Inflammatory macrophage treated with lipopolysaccharide for 4 hours (primary cell): ENCODE measurements at regions not wholly inside any gene's neighbourhood (a gene's known extent, or its start where the extent isn't known, plus 50 kb on each side); places are given as distances from the start of the nearest gene placed in this dataset.

Experiments used
- DNase-seq: peaks from one replicate; pipeline ENCODE4 v3.0.0-alpha.2; 2020

DNA sequence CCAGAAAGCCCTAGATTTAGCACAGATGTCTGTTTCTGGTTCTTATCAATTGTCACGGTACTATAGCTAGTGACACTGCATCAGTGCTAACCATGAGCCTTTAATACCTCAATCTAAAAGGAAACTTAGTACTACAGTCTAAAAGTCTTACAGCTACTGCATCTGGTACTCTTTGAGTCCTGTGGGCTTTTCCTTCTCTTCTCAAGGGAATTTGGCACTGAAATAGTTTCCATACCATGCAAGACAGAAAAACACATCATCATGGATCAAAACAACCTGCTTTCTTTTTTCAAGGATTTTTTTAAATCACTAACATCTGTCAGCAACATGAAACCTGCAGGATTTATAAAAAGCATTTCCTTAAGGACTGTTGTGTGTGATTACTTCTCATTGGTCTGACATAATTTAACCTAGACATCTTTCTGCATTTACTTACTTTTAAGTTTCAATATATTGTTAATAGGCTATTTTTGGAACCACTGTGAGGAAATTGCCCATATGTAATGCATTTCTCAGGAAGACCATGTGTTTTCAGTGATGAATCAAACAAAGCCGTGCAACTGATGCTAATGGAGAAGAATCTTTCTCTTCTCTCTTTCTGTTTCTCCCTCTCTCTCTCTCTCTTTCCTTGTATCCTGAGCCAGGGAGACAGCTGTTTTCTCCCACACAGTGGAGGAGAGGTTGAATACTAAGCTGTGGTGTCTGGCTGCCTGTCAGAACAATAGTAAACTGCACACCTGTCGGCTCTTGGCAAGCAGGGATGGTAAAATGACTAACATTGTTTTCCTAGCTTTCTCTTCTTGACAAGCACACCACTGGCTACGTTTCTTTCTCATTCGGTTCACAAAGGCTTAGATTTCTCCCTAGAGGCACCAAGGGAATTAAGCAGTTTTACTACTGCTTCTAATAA, 273.4 kb downstream of the CSNK1G3 start:
- no peak for DNase-seq

DNA sequence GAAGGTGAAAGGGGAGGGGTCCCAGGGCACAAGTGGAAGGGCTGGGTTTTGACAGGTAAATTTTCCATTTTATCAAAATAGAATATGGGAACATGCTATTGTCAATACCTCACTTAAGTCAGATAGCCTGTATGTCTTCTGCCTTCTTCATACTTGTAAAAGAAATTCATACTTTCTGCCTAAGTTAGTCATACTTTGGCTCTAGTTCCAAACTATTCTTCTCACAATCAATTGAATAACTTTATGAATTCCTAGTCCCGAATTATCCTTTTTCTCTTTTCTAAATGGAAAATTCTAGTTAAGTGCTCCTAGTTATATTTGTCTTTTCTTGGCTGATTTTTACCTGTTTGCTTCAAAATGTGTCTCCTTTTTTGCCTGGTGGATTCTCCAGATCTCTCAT, 271.4 kb downstream of the CSNK1G3 start:
- no peak for DNase-seq

DNA sequence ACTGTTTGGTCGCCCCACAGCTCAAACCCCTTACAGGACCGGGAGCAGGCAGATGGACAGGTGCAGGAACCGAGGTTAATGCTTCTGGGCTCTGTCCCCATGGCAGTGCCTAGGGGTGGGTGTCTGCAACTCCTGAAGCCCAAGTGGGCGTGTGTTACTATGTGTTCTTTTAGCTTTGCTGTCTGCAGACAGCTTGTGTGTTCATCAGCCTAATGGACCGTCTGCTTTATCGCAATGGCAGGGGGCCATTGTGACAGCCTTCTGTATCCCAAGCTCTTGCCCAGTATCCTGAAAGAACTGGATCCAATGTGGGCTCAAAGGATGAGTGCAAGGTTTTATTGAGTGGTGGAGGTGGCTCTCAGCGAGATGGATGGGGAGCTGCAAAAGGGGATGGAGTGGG, 266.7 kb downstream of the CSNK1G3 start:
- no peak for DNase-seq

DNA sequence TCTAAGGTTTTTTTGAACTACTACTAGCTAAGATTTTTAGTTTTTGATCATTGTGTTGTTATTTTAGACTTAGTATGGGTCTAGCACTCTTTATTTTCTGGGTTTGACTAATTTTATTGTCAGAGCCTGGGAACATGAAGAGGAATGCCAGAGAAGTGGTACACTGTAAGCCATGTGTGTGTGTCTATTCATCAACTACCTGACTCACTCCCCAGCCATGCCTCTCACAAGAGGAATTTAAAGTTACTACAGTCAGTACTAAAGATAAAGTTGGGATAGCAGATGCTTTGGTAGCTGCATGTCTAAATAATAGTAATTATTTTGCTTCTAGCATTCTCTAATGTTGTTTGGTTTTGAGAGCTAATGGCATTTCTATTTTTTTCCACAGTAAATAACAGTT, 264.8 kb downstream of the CSNK1G3 start:
- DNase-seq = no peak

DNA sequence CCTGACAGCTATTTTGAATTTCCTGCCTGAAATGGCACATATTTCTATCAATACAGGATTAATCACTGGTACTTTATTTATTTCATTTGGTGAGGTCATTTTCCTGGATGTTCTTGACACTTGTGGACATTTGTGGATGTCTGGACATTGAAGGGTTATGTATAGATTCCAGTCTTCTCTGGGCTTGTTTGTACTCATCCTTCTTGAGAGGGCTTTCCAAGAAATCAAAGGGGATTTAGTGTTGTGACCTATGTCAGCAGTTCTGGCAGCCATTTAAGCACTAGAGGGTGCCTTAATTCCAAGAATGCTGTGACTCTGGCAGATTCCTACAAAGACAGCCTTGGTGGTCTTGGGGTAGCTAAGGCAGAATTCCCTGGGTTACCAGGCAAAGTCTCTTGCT, 259.7 kb downstream of the CSNK1G3 start:
- no peak for DNase-seq

DNA sequence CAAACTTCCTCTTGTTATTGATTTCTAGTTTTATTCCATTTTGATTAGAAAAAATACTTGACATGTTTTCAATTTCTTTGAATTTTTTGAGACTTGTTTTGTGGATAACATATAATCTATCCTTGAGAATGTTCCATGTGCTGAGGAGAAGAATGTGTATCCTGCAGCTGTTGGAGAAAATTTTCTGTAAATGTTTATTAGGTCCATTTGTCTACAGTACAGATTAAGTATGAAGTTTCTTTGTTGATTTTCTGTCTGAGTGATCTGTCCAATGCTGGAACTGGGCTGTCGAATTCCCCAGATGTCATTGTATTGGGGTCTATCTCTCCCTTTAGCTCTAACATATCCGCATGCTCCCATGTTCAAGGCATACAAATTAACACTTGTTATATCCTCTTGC, 251.2 kb downstream of the CSNK1G3 start:
- DNase-seq = no peak

DNA sequence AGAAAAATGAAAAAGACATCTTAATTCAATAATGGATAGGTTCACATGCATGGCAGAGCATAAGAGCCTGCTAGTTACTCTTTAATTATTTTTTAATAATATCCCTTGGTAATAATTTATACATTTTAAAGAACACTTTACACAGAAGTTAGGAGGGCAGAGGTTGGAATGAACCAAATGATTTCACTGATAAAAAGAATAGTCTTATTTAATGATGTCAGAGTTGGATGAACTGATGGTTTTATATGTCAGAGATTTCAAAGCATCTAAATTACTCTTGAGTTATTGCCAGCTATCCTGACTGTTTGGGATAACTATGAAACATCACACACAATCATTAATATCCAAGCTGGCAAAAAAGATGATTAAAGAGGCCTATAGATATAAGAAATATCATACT, 244.8 kb downstream of the CSNK1G3 start:
- no peak for DNase-seq

DNA sequence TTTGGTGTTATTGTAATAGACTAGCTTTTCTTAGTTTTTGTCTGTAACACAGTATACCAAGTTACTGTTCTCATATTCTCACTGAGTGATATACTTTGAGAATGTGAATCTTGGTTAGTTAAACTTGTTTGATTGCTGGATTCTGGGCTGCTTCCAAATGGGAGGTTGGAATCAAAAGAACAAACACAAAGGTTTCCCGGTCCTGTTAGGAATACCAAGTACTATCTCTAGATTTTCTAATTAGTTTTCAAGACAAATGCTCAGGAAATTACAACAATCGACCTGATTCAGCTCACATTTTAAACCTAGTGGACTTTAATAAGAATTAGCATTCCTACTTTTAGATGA, 244.3 kb downstream of the CSNK1G3 start:
- no peak for DNase-seq

DNA sequence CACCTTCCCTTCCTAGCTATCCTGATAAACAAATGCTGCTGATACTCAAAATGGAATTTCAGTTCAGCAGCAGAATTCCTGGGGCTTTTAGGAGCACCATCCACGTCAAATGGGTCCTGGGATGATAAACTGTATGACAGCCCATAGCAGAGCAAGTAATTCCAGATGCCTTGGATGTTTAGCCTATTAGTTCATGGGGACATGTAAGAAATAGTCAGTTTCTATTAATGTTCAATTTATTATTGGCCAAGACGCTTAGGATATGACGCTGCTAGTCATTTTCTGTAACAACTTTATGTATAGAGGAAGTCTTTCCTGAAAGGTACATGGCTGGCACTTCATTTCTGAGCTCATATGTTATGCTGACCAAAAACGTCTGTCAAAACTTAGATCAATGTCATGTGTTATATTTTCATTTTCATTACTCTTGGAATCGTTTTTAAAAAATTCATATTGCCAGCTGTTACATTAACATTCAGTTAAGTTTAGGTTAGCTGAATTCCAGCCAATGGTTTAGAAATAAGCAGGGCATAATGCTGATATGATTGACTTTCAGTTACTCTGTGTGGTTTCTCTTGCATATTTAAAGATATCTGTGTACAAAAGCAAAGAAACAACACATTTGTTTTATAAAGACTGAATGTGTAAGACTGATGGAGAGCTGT, 243.8 kb downstream of the CSNK1G3 start:
- DNase-seq = no peak

DNA sequence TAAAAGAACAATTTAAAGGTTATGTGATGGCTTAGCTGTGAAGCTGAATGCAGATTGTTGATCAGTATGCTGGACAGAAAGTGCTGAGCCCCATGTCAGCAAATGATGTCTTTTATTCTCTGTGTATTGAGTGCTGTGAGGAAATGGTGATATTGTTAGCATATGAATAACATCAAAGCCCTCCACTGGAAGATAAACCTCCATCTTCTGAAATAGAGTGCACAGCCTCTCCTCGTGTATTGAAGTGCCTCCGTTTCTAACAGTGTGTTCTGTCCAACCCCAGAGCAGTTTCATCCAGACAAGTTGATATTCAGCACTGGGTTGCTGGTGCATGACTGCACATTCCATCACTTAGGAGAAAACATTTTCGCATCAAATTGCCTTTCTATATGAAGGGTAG, 242.9 kb downstream of the CSNK1G3 start:
- DNase-seq = no peak

DNA sequence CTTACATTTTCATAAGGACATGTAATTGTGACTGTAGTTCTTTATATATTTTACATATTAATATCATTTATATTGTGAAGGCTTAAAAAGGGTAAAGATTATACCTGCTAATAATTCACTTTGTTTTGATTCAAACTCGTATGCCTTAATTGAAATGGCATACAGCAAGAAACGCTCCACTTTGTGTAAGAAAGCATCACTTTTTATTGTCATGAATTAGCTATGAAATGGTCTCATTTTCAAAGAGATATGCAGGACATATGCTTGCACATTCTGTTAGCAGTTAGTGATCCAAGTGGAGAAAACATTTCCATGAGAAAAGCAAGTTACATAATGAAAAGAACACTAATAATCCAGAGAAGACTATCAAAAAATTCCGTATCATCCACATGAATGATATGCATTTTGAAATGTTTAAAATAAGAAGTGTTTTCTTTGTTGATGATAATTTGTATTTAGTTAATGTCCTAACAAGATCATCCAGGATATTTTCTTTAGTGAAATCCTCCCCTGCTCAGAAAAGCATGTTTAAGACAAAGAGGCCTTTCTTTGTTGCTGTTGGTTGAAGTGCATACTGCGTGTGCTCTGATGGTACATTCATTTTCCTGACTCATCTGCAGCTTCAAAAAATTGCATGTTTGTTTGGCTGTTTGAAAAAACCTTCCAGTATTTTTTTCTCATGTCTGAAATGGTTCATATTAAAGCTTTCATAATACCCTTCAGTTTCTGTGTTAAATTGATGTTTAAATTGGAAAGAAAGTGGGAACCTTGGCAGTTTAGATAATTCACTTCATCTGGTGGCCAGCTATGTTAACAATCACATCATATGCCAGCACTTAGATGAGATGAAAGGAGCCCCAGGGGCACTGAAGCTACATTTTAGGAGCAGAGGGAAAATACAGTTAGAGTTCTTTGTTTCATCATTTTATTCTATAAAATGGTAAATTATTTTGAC, 242.2 kb downstream of the CSNK1G3 start:
- no peak for DNase-seq

DNA sequence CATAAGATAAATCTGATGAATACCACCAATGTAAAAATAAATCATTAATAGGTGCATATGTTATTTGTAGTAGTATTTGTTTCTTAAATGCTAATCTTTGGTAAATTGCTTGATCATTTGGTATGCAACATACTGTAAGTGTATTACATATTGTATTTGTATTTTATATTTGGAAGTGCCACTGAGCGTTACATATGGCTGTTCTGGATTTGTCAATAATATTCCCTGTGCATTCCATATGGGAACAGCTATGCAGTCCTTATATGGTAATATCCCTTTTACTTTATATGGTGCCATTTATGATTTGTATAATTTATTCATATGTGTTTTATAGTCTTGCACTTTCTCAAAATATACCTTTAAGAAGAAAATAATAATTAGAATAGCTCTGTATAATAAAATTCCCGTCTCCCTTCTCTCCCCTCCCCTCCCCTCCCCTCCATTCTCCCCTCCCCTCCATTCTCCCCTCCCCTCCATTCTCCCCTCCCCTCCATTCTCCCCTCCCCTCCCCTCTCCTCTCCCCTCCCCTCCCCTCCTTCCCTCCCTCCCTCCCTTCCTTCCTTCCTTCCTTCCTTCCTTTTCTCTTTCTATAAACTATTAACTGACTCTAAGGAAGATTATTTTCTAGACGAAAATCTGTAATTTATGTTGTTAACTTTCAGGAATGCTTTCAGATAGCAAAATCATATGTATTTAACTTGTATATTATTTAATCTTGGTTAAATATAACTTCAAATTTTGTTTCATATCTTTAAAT, 241.4 kb downstream of the CSNK1G3 start:
- DNase-seq = no peak

DNA sequence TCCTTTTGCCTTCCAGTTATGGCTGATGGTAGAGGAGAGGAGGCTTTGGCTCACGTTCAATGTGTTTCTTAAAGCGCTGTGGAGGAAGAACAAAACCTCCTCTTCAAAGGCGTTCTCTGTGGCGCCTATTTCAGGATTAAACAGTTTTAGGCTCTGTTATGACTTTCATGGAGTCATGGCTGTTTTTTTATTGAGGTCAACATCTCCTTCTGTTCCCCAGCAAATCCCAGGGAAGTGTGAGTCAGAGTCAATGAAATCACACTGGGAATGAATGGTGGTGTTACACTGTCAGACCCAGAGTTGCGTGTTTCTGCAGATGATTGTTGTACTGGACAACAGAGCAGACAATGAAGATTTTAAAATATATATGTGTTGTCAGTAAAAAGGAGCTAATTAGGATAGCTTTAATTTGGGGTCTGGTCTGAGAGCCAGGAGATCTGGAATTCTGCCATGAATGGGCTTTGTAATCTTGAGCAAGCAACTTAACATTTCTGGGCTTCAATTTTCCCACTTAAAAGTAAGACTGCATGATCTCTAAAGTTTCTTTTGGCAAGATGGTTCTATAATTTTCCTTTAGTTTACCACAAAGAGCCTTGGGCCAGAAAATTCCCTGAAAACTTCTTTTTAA, 240.7 kb downstream of the CSNK1G3 start:
- no peak for DNase-seq

DNA sequence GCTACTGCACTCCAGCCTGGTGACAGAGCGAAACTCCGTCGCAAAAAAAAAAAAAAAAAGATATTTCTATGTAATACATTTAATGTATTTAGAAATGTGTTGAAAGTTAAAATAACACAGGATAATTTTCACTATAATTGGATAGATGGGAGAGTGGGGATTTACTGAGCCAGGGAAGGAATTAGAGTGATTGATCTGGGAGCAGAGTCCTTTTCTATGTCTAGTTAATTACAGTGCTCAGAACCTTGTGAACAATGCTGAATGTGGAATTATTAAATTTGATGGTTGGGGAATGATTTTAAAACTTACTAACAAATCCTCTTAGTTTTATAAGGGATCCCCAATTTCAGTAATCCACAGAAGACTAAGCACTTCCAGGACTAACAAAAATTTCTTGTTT, 239.7 kb downstream of the CSNK1G3 start:
- DNase-seq = no peak

DNA sequence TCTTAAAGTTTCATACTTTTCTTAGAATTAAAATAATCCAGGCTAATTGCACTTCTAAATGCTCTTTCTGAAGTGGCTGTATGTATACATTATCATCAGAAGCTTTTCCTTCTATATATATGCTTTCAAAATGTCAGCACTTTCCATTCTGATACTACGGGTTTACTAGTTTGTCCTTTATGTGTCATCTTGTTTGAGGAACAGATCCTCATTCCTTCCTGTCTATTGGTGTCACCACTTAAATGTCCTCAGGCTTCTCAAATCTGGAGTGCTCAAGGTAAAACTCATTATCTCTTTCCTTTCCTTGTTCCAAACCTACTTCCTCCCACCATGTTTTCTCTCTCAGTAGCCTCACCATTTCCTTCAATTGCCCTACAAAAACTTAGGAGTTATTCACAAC, 236.3 kb downstream of the CSNK1G3 start:
- DNase-seq = no peak

DNA sequence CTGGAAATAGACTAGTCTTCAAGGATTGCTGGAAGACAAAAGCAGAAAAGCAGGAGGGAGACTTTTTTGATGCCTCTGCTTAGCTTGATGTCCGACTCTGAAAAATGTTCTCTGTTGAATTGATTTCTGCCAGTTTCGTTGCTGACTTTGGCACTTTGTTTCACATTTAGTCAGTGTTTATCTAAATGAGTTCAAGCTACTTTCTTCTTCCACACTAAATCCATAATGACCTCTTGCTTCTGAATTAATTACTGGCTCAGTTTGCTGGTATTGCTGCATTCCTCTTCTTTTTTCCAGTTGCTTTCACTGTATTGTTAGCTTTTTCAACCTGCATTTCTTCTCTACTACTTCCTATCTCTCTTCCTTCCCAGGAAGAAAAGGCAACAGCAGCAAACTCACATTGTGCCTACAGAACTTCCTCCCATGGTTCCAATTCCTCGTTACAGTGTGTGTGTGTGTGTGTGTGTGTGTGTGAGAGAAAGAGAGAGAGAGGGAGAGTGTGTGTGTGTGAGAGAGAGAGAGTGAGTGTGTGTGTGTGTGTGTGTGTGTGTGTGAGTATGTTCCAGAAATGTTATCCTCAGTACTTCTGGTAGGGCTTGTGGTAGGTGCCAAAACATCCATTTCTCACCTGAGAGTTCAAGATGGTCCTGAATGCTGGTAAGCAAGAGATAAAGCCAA, 234.8 kb downstream of the CSNK1G3 start:
- no peak for DNase-seq

DNA sequence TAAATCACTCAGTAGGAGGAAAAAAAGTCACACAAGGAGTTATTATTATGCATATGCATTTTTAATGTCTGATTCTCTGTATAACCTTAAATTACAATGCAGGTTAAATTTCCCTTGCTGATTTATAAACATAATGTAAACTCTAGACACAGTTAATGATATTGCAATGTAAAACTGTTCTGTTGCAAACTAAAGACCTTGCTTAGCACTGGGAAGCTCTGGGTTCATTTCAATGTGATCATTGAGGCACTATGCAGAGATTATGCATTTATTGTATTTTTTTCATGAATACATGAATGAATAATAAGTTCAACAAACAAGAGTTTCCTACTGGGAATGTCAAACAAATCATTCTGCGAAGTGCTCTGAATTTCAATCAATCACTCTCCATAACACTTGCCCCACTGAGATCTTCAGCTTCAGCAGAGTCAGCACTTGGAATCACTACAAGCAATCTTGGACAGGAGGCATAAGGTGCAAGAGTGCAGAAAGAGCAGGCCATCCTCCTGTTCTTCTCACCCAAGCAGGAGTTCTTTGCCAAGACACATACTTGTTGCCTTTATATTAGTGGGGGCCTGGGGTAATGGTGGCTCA, 232.1 kb downstream of the CSNK1G3 start:
- DNase-seq = no peak

DNA sequence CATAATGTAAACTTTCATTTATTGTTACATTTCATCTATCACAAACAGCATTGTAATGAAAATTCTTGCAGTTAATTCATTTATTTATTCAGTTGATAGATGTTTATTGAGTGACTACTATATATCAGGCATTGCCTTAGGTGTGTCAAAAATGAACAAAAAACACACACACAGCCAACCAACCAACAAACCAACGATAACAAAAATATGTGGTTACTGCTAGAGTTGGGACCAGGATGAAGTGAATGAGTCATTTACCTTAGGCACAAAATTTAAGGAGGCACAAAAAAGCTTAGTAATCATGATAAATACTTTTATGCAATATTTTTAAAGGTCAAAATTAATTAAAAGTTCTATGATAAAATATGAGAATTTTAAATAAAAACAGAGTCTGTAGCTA, 223.4 kb downstream of the CSNK1G3 start:
- no peak for DNase-seq

DNA sequence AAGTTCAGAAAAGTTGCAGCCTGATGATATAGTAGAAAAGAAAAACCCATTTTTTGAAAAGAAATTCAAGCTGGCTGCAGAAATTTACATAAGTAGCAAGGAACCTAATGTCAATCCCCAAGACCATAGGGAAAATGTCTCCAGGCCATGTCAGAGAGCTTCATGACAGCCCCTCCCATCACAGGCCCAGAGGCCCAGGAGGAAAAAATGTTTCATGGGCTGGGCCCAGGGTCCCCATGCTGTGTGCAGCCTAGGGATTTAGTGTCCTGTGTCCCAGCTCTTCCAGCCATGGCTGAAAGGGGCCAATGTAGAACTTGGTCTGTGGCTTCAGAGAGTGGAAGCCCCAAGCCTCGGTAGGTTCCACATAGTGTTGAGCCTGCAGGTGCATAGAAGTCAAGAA, 220.3 kb downstream of the CSNK1G3 start:
- no peak for DNase-seq

DNA sequence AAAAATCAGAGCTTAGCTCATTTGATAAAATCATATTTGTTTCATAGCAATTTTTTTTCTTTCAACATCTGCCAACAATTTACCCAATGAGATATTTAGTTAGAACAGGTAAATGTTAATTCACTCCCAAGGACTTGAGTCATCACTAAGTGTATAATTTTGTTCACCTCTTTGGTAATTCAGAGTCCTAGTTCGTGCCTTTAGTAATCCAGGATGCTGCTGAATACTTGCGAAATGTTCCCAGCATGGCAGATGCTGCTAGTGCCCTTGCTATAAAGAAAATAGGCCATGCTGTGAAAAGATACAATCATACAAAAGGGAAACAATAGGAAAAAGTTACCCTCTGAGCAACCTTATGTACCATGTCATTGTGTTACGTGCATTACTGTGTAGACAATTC, 210.5 kb downstream of the CSNK1G3 start:
- DNase-seq = no peak

DNA sequence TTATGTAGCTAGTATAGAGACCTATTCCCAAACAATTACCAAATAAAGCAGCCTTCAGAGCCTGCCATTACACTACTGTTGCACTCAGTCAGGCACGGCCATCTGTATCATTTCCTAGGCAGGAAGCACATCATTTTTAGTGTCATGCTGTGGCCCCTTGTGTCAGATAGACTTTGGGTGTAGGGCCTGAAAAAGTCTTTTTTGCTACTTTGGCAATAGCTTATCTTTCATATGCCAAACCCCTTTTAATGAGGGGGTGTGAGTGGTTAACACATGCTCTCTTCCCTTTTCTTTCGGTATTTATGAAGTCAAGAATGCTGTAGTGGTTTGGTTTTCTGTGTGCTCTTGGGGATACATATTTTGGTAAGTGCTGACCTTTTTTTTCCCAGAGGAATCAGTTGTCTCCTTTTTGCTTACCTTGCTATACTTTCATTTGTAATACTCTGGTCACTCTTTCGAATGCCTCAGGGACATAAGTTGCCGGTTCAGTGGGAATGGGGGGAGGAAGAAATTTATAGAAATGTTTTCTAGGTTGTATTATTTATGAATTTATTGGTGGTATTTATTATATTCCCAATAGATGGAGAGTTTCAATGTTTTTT, 209.8 kb downstream of the CSNK1G3 start:
- no peak for DNase-seq
